Type B pancreatic cell (in vitro differentiated cells): ENCODE measurements at regions not wholly inside any gene's neighbourhood (a gene's known extent, or its start where the extent isn't known, plus 50 kb on each side); places are given as distances from the start of the nearest gene placed in this dataset.

ENCODE experiments used
- DNase-seq: peaks from one replicate; pipeline ENCODE4 v3.0.0; 2021; ENCODE audit warnings: mixed read lengths; ENCODE audit not compliant: unreplicated experiment; ENCODE audit errors: extremely low spot score
- H3K27ac Mint-ChIP-seq: 2 replicates; pipeline ENCODE4 v1.8.0; 2021; ENCODE audit warnings: mild to moderate bottlenecking, mixed read lengths
- H3K27me3 Mint-ChIP-seq: 2 replicates; pipeline ENCODE4 v1.8.0; 2021; ENCODE audit warnings: mixed read lengths
- H3K36me3 Mint-ChIP-seq: 2 replicates; pipeline ENCODE4 v1.8.0; 2021; ENCODE audit warnings: mixed read lengths
- H3K4me1 Mint-ChIP-seq: one replicate; pipeline ENCODE4 v1.8.0; 2021; ENCODE audit warnings: mixed read lengths; ENCODE audit not compliant: unreplicated experiment
- H3K4me3 Mint-ChIP-seq: 2 replicates; pipeline ENCODE4 v1.8.0; 2021; ENCODE audit warnings: mild to moderate bottlenecking, mixed read lengths
- H3K9me3 Mint-ChIP-seq: 2 replicates; pipeline ENCODE4 v1.8.0; 2021; ENCODE audit warnings: mixed read lengths
- CTCF ChIP-seq: fragments of 200-600 bp; sonication (generic); conservative IDR thresholded peaks from 2 replicates; pipeline ENCODE4 v1.5.0; 2021; ENCODE audit warnings: antibody characterized with exemption, mild to moderate bottlenecking

GRCh38 chr20:34163307-34163706 is 51.3 kb upstream of the EIF2S2 start:
- H3K4me1 Mint-ChIP-seq = peaks cover 38% of the 10 kb centered on the region
- no peak overlapping the region for H3K27ac Mint-ChIP-seq
- no peaks in the 10 kb centered on the region for H3K27me3 Mint-ChIP-seq
- no peak for DNase-seq
- no peak overlapping the region for H3K4me3 Mint-ChIP-seq
- peaks cover 4% of the 10 kb centered on the region for H3K9me3 Mint-ChIP-seq
- TF ChIP-seq CTCF = no peak
- no peaks in the 10 kb centered on the region for H3K36me3 Mint-ChIP-seq

DNA sequence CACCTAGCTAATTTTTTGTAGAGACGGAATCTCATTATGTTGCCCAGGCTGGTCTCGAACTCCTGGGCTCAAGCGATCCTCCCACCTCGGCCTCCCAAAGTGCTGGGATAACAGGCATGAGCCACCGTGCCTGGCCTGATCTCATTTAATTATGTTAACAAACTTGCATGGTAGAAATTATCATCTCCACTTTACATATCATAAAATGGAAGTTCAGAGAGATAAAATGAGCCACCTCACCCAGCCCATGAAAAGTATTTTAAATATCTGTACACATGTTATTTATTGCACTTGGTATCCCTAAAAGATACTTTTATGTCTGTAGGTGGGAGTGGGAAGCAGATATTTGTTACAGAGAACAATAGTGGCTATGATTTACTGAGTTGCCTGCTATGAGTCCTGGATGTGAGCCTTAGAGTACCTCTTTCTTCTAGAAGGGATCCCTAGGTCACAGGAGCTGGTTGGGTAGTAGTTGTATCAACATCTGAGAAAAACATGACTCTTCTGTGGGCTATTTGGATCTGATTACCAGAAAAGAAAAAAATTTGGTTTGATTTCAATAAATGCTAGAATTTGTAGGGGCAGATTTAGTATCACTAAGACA is 52.4 kb upstream of the EIF2S2 start:
- no peaks in the 10 kb centered on the region for H3K27me3 Mint-ChIP-seq
- DNase-seq = no peak
- H3K4me1 Mint-ChIP-seq = peaks cover 28% of the 10 kb centered on the region
- H3K4me3 Mint-ChIP-seq = peak overlapping the region; percentile 2
- TF ChIP-seq CTCF = no peak
- no peaks in the 10 kb centered on the region for H3K36me3 Mint-ChIP-seq
- peak overlapping the region; percentile 54 for H3K27ac Mint-ChIP-seq
- H3K9me3 Mint-ChIP-seq = no peaks in the 10 kb centered on the region

DNA sequence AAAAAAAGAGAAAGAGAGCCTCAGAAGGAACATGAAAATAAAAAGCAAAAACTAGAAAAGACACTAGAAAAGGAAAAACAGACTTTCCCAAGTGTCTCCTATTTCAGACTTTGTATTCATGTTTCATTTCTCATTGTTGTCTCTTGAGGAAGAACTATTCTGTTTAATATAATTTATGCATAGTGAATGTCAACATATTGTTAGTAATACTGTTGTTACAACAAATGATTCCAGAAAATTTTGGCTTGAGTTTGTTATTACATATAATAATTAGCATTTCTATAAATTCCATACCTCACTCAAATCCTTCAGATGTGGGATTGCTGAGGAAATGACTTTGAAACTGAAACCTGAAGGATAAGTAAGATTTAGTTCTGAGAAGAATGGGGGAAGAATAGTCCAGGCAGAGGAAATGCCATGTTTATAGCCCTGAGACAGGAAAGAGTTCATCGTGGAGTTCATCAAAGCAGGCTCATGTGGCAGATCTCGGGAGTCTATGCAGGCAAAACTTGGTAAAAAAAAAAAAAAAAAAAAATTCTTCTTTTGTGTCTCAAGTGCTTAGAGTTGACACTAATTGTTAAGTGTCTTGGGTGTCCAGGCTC is 53.1 kb upstream of the EIF2S2 start:
- H3K9me3 Mint-ChIP-seq = no peaks in the 10 kb centered on the region
- H3K27ac Mint-ChIP-seq = peak overlapping the region; percentile 54

DNA sequence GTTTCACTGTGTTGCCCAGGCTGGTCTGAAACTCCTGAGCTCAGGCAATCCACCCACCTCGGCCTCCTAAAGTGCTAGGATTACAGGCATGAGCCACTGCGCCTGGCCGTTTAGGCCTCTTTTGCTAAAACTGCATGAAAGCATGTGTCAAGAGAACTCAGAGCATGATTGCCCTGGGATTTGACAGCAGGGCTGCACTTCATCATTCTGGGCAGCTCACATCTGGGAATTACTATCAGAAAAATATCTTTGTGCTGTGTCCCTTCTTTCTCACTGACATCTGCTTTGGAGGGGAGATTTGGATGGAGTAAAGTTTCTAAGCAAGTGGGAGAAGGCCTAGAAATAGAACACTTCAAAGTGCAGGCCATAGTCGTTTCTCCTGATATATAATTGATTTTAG is 59.6 kb upstream of the EIF2S2 start:
- H3K4me3 Mint-ChIP-seq = no peak overlapping the region
- H3K9me3 Mint-ChIP-seq = no peaks in the 10 kb centered on the region
- peaks cover 22% of the 10 kb centered on the region for H3K4me1 Mint-ChIP-seq
- no peak for DNase-seq
- no peaks in the 10 kb centered on the region for H3K27me3 Mint-ChIP-seq
- no peak overlapping the region for H3K27ac Mint-ChIP-seq
- TF ChIP-seq CTCF = no peak
- H3K36me3 Mint-ChIP-seq = no peaks in the 10 kb centered on the region

More for the DNA sequence above, 53.1 kb upstream of the EIF2S2 start:
- Mint-ChIP-seq H3K36me3 (no peaks in the 10 kb centered on the region), H3K4me1 (peaks cover 26% of the 10 kb centered on the region), H3K4me3 (peak overlapping the region; percentile 2), H3K27me3 (no peaks in the 10 kb centered on the region)
- no peak for DNase-seq
- TF ChIP-seq CTCF = no peak

- Mint-ChIP-seq H3K4me3 (no peak overlapping the region), H3K27me3 (no peaks in the 10 kb centered on the region), H3K9me3 (no peaks in the 10 kb centered on the region), H3K27ac (no peak overlapping the region), H3K4me1 (peaks cover 19% of the 10 kb centered on the region), H3K36me3 (no peaks in the 10 kb centered on the region)
- no peak for TF ChIP-seq CTCF
- DNase-seq = no peak
Measured at GRCh38 chr20:34172926-34173325, 60.9 kb upstream of the EIF2S2 start.
